Suprapubic skin (tissue), 3 donors: ENCODE measurements at regions not wholly inside any gene's neighbourhood (a gene's known extent, or its start where the extent isn't known, plus 50 kb on each side); places are given as distances from the start of the nearest gene placed in this dataset.

Experiments used
- CTCF ChIP-seq, 2 donors: fragments of 200-600 bp in 1 of 2; fragments of 450-650 bp in 1 of 2; sonication (generic) in 1 of 2; IDR thresholded peaks; one replicate each; pipeline ENCODE4 v1.5.1; 2016 to 2019; ENCODE audit warnings: antibody characterized with exemption in 2 of 2, mild to moderate bottlenecking in 1 of 2, moderate library complexity in 1 of 2
- POLR2A ChIP-seq, 2 donors: fragments of 450-650 bp; IDR thresholded peaks; one replicate each; pipeline ENCODE4 v1.6.1; 2017; ENCODE audit warnings: antibody characterized with exemption in 2 of 2, mild to moderate bottlenecking in 2 of 2, moderate library complexity in 2 of 2

GRCh38 chr1:98328855-98329254 lies 332.7 kb upstream of the SNX7 start:
- TF ChIP-seq CTCF (IDR thresholded peaks at IDR 0.05): no peak
- TF ChIP-seq POLR2A (IDR thresholded peaks at IDR 0.05): no peak
